ENCODE measurements at regions not wholly inside any gene's neighbourhood (a gene's known extent, or its start where the extent isn't known, plus 50 kb on each side); places are given as distances from the start of the nearest gene placed in this dataset.

DNA sequence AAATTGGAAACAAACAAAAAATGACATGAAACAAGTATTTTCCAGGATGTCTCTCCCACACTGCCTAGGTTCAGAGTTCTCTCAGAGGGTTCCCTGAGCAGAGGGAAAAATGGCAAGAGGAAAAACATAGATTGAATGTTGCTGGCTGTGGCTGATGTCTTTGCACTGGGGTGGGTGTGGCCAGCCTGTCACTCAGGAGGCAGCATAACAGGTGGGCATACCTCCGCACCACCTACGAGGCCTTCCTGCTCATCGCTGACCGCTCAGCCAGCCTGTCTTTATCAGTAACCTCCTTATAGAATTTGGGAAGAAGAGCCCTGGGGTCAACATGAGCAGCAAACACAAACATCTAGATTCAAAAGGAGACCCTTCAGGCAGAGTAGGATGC lies 216.6 kb upstream of the UMPS start:
- in situ Hi-C loops (cut with MboI; ENCODE audit: low pct_unique_long_range_greater_than_20kb, low sequenced_read_pairs, unreplicated experiment) = no loop called here
- TF ChIP-seq, protein P1, sequence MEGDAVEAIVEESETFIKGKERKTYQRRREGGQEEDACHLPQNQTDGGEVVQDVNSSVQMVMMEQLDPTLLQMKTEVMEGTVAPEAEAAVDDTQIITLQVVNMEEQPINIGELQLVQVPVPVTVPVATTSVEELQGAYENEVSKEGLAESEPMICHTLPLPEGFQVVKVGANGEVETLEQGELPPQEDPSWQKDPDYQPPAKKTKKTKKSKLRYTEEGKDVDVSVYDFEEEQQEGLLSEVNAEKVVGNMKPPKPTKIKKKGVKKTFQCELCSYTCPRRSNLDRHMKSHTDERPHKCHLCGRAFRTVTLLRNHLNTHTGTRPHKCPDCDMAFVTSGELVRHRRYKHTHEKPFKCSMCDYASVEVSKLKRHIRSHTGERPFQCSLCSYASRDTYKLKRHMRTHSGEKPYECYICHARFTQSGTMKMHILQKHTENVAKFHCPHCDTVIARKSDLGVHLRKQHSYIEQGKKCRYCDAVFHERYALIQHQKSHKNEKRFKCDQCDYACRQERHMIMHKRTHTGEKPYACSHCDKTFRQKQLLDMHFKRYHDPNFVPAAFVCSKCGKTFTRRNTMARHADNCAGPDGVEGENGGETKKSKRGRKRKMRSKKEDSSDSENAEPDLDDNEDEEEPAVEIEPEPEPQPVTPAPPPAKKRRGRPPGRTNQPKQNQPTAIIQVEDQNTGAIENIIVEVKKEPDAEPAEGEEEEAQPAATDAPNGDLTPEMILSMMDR (IDR thresholded peaks at IDR 0.05; ENCODE audit: extremely low read depth, insufficient read depth, missing control alignments) = no peak
- no peak for DNase-seq (ENCODE audit: low spot score)

DNA sequence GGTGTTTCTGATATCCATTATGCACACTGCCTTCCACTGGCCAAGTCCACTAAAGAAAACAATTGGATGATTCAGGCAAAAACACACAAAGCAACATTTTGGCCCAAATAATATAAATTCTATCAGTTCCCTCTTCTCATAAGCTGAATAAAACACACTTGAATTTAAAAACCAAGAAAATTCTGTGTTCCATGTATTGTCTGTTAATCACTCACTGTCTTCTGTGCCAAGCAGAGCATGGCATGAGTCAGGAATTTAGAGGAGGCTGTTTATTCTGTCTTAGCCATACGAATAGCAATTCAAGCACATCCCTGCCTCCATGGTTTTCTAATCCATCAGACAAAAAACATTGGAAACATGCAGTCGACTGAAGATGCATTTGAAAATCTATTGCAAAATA lies 215.6 kb upstream of the UMPS start:
- no peak for DNase-seq (ENCODE audit: low spot score)
- TF ChIP-seq, protein P1 (IDR thresholded peaks at IDR 0.05; ENCODE audit: extremely low read depth, insufficient read depth, missing control alignments) = no peak
- in situ Hi-C loops (cut with MboI; ENCODE audit: low pct_unique_long_range_greater_than_20kb, low sequenced_read_pairs, unreplicated experiment) = no loop called here

DNA sequence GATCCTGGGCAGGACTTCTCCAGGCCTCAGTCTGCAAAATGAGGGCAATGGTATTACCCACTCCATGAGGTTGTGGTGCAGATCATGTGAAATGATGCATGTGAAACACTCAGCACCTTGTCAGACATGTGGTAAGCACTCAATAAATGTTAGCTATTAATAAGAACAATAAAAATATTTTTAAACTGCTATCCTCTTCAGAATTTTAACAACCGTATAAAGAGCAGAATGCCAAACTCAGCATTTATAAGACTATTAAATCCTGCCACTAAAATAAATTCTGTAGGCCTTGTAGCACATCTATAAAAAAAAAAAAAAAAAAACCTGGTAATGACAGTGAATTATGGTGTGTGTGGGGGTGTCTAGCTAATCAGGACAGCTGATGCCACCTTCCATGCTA lies 213.9 kb upstream of the UMPS start:
- DNase-seq (ENCODE audit: low spot score) = no peak
- TF ChIP-seq, protein P1 (IDR thresholded peaks at IDR 0.05; ENCODE audit: extremely low read depth, insufficient read depth, missing control alignments) = no peak
- in situ Hi-C loops (cut with MboI; ENCODE audit: low pct_unique_long_range_greater_than_20kb, low sequenced_read_pairs, unreplicated experiment) = no loop called here

DNA sequence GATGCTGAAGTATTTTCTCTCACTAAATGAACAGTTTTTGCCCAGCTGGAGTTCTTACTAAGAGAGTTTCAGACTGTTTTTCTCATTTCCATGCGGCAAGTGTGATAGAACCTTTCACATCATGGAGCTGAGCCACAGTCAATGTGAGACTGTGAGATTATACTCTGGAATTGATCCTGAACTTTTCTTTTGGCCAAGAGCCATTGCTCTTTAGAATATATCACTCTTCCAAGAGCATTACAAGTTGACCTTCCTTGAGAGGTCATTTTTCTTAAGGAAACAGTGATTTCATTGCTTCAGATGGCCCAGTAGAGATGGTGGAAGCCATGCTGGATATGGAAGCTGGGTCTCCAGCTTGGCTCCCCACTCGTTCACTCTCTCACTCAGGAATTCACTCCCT lies 212.9 kb upstream of the UMPS start:
- TF ChIP-seq, protein P1 (IDR thresholded peaks at IDR 0.05; ENCODE audit: extremely low read depth, insufficient read depth, missing control alignments) = no peak
- no peak for DNase-seq (ENCODE audit: low spot score)
- in situ Hi-C loops (cut with MboI; ENCODE audit: low pct_unique_long_range_greater_than_20kb, low sequenced_read_pairs, unreplicated experiment) = no loop called here

DNA sequence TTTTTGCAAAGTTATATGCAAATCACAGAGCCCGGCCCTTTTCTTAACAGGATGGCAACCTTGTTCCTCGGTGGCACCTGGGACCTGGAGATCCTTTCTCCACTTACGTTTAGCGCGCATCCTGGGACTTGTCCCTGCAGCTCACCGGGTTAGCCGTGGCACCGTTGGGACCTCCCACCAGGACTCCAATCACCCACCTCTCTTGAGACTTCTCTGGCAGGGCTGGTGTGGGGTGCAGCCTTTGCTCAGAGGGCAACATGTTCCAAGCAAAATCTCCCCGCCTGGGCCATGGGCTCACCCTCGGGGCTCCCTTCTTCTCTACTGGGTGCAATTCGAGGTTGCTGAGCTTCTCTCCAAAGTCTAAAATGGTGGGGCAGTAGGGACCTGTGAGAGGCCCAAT lies 211.9 kb upstream of the UMPS start:
- TF ChIP-seq, protein P1 (IDR thresholded peaks at IDR 0.05; ENCODE audit: extremely low read depth, insufficient read depth, missing control alignments) = no peak
- in situ Hi-C loops (cut with MboI; ENCODE audit: low pct_unique_long_range_greater_than_20kb, low sequenced_read_pairs, unreplicated experiment) = no loop called here
- DNase-seq (ENCODE audit: low spot score) = no peak

DNA sequence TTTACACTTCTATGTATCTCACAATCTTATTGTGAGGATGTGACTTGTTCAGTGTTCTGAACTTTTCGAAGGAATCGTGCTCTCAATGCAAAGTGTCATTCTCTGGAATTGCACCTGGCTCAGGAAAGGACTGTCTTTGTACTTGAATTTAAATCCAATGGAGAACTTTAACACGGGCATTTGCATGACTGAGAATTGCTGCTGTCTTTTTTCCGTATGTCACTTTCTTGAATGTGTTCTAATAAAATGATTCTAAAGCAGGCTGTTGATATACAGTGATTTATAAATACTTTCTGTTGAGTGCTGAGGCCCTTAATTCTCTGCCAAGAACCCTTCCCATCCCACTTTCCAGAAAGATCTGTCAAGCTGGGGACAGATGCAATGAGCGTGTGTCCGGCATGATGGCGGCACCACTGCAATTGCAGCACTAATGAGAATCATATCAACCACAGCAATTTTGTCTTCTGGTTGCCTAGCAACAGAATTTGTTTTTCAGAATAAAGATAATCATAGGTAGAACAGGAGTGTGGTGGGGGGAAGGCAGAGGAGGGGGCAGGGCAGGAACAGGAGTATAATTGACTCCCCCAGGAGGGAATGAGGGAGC lies 210.6 kb upstream of the UMPS start:
- DNase-seq (ENCODE audit: low spot score) = no peak
- TF ChIP-seq, protein P1 (IDR thresholded peaks at IDR 0.05; ENCODE audit: extremely low read depth, insufficient read depth, missing control alignments) = no peak
- in situ Hi-C loops (cut with MboI; ENCODE audit: low pct_unique_long_range_greater_than_20kb, low sequenced_read_pairs, unreplicated experiment) = no loop called here

DNA sequence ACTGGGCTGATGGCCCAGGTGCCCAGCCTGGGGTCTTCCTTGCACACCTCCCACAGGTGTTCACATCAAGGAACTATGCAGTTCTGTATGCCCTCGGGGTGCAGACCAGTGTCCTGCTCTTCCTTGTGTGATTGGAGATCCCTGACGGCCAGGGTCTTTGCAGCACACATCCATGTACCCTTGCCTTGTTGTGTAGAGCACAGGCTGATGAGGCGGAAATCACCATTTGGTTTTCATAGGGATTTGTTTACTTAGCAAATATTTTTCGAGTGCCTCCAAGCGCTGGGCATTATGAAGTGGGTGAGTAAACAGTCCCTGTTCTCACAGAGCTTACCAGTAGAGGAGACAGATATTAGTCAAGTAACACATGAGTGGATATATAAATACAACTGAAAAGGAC lies 209.3 kb upstream of the UMPS start:
- DNase-seq (ENCODE audit: low spot score) = no peak
- in situ Hi-C loops (cut with MboI; ENCODE audit: low pct_unique_long_range_greater_than_20kb, low sequenced_read_pairs, unreplicated experiment) = no loop called here
- TF ChIP-seq, protein P1 (IDR thresholded peaks at IDR 0.05; ENCODE audit: extremely low read depth, insufficient read depth, missing control alignments) = no peak
